ENCODE measurements at regions not wholly inside any gene's neighbourhood (a gene's known extent, or its start where the extent isn't known, plus 50 kb on each side); places are given as distances from the start of the nearest gene placed in this dataset.
"Not testable (repeated sequence)": the region's sequence is repeated elsewhere in the genome, so short reads cannot be mapped to it uniquely, and the experiment has no call there.

DNA sequence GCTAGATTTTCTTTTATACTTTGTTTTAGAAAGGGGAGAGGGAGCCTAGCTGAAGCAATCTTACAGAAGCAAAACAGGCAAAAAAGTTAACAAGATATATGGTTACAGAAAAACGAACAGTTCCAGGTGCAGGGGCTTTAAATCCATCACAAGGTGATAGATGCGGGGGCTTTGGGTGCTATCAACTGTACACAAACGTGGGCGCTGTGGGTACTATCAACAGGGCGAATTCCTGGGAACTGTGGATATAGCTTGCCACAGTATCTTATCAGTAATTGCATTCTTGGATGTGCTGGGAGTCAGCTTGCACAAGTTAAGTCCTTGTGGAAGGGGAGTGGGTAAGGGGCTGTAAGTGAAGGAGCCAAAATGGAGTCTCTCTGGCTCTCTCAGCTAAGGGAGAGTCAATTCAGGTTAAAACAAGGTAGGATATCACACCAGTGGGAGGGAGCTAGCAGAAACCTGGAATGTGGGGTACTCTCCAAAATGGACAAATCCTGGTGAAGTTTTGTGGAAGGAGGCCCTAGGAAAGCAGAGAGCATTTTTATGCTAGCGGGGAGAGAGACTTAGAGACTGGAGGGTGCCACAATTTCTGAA lies 325.8 kb upstream of the SPHKAP start:
- DNase-seq: no peak

DNA sequence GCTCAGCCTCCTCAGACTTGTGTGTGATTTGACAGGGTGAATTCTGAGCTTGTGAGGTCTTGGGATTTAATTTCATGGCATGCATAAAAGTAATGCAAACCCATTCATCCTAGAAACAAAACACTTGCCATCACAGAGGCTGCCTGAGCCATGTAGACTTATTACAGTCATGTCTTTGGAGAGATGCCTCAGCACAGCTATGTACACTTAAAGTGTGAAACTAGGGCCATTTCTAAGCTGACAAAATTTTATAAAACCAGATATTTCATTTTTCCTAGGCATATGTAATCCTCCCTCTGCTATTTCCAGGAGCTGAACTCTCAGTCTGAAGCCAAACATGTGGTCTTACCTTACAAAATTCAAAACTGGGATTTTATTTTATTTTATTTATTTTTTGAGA lies 322.2 kb upstream of the SPHKAP start:
- no peak for DNase-seq

DNA sequence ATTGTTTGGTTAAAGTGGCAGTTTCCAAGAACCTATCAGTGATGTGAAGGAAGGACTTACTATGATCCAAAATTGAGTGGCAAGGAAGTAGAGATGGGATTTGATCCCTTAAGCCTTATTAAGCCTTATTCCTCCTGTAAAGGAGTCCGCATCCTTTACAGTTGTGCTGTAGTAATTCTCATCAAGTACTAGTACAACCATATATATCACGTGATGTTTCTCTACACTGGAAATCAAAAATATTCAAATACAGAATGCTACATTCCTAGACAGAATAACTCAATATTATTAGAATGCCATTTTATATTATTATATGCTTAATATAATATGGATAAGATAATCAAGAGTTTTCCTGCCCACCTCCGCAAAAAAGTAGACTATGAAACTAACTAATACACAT lies 312.4 kb upstream of the SPHKAP start:
- no peak for DNase-seq

DNA sequence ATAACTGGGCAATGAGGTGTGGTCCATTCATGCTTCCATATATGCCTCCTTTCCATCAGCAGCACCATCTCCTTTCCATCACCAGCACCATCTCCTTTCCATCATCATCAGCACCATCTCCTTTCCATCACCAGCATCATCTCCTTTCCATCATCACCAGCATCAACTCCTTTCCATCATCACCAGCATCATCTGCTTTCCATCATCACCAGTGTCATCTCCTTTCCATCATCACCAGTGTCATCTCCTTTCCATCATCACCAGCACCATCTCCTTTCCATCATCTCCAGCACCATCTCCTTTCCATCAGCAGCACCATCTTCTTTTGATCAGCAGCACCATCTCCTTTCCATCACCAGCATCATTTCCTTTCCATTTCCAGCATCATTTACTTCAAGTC lies 297.5 kb upstream of the SPHKAP start:
- no peak for DNase-seq

DNA sequence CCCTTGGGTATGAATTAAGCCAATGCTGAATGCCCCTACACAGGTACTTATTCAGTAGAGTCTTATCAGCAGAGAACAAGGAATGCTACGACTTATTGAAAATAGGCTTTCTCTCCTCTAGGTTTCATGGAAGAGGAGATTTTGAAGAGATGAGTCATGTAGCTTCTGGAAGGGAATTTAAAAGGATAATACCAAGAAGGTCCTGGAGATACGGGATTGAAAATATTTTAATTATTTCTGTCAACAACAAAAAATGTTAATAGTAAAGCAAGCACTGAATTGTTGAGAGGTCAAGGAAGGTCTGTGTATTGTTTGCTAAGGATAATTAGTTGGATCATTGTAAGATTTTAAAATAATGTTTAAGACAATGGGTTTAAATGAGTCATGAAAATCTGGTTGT lies 293.0 kb upstream of the SPHKAP start:
- DNase-seq: no peak

DNA sequence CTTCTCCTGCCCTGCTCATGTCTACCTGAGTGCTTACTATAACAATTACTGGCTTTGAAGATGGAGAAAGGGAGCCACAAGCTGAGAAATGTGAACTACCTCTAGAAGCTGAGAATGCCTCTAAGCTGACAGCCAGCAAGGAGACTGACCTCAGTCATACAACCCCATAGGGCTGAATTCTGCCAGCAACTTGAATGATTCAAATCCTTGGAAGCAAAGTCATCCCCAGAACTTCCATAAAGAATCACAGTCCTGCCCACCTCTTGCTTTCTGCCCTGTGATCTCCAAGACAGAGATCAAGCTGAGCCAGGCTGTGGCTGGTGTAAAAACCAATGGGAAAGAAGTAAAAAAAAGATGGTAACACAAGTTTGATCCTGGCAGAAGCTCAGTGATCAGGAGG lies 288.2 kb upstream of the SPHKAP start:
- DNase-seq: no peak

DNA sequence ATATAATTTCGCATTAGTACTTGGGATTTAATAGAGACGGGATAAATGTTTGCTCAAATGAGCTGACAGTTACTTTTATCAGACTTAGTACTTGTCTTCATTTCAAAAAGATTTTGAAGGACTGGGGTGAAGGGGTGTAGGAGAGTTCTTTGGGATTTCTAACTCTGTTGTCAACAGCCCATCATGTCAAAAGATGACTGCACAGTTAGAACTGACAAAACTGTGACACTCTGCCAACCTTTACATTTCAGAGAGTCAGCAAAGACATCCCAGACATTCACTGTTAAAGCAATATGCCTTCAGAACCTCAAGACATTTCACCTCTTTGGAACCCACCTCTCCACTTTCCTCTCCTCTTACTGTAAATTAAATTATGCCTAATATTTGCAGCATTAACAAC lies 285.4 kb upstream of the SPHKAP start:
- DNase-seq: no peak

DNA sequence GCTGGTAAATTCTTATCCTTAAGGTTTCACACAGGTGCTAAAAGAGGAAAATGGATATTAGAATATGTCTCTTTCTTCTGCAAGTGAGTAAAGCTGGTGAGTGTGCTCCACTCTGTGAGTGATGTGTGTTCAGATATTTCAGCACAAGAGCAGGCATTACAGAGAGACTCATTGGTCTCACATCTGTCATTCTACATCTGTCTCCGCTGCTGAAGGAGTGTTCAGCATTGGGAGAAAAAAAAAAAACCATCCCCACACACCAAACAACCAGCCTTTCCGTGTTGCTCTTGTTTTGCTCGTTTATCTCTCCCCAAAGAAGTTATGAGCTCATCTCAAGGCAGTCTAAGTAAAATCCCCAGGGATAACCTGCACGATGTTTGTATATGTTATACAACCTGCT lies 283.9 kb upstream of the SPHKAP start:
- DNase-seq: no peak

DNA sequence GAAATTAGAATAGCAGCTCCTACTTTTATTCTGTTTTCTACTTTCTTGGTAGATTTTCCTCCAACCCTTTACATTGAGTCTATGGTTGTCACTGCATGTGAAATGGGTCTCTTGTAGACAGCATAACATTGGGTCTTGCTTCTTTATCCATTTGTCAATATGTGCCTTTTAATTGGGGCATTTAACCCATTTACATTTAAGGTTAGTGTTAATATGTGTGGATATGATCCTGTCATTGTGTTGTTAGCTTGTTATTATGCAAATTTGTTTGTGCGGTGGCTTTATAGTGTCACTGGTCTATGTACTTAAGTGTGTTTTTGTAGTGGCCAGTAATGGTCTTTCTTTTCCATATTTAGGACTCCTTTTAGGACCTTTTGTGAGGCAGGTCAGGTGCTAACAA lies 276.9 kb upstream of the SPHKAP start:
- DNase-seq: no peak

DNA sequence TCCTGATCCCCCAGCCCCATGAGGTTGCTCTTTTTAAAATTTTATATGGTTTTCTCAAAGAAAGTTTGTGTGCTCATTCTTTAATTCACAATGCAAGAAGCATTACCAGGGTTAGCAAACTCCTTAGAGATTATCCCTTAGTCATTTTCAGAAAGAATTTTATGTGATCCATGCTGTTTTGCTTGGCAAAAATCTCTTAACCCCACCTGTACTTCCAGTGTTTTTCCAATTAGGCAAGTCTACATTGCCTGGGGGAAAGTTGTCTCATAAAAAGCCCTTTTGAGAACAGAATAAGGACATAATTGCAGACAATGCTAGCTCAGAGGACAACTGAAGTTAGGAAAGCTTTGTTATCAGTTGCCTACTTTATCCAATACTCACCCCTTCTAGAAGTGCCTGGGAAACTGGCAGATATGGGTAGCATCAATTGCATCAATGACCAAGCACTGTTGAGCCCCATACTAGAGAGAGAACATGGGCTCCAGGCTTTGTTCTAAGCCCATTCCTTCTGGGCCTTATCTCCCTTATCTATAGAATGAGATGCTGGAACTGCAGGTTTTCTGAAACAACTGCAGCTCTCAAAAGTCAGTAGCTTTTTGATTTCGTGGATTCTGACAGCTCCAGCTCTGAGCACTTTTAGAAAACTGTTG lies 265.9 kb upstream of the SPHKAP start:
- no peak for DNase-seq

DNA sequence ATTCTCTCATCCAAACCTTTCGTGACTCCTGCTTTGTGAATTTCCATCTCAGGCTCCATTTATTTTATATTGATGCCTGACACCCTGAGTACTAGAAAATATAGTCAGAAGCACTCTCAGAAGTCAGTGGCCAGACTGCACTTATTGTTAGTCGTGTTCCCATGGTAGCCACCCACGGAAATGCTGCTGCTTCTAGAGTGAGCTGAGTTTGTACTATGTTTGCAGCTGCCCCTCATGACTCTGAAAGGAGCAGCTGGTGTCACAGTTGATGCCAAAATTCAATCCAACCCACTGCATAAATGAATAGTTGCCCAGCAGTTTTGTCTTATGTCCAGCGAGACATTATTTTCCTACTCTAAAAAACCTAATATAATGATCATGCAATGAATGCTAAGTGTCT lies 265.2 kb upstream of the SPHKAP start:
- DNase-seq: no peak

DNA sequence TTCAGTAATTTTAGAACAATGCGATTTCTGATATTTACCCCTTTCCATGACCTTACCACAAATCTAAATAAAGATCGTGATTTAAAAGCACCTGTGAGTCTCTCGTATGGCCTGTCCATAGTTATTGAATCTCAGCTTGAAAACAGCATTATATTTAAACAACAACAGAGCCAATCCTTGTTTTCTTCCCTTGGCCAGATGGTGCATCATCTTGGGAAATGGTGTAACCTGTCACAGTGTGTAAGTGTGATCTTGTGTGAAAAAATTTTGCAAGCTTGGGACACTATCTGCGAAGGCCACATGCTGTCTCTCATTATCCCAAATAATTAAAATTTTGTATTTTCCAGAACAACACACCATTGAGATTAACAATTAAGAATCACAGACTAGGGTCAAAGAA lies 262.7 kb upstream of the SPHKAP start:
- DNase-seq: no peak

DNA sequence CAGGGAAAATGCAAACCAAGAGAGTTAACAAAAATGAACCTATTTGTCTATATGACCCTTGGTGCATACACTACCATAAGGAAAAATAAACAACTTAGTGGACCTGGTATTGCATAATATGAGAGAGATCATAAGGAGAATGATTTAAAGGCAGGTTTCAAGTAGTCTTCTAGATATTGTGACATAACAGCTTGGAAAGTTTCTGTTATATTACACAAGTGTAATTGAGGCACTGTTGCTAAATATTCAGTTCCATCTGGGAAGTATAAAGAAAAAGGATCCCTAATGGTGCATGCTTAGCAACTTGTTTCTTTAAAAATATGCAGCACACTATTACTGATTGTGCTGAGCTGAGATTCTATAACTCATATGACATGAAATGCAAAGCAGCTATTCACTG lies 252.2 kb upstream of the SPHKAP start:
- DNase-seq: no peak

DNA sequence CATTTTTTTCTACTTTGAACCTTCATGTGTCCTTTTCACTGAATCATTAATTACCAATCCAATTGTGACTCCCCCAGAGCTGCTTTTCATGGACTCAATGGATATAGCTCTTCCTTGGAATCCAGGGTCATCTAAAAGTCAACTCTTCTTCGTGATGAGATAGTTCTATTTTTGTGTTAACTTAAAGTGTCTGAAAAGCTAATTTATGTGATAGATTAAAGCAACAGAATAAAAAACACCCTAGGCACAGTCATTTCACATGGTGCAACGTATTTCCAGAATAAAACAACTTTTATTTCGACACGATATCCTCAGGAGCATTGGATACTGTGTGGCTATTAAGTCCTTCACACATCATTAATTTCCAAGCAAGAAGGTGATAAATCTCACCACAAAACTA lies 250.6 kb upstream of the SPHKAP start:
- DNase-seq: no peak

DNA sequence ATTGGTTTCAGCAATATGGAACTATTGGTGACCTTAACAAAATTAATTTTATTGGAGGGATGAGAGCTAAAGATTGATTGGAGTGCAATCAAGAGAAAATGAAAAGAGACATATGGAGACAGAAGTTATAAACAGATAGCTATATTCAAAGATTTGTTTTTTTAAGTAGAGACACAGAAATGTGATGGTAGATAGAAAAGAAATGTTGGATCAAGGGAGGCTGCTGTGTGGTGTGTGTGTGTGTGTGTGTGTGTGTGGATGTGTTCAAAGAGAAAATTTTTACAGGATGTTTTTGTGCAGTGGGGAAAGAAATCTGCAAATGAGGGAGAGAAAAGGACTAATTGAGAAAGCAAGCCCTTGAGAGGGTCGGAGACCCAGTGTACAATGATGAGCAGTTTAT lies 249.5 kb upstream of the SPHKAP start:
- DNase-seq: no peak

DNA sequence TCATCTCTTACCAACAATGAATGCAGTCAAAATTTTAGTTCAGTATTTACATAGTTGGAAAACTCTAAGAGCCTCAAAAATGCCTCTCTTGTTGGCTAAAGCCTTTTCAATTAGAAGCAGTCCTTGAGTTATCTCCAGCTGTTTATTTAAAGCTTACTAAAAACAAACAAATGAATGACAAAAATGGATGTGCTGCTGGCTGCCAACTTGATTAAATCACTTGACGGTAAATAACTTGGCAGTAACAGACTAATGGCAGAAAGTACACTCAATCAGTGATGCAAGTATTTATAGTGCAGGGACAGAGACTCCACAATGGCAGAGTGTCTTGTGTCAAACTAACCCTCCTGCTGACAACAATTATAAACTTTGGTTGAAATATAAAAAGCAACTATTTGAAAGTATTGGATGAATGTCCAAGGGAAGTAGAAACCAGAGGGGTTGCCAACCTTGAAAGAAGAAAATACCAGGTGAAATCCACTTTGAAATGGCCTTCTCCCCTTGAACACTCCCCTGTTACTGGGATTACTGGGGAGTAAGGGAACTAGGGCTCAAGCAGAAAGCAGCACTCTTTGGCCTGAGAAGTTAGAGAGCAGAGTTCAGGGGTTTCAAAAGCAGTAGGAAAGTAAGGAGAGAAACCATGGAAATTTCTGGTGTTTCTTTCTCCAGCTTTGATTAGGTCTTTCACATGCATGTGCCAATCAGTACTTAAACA lies 245.2 kb upstream of the SPHKAP start:
- no peak for DNase-seq

DNA sequence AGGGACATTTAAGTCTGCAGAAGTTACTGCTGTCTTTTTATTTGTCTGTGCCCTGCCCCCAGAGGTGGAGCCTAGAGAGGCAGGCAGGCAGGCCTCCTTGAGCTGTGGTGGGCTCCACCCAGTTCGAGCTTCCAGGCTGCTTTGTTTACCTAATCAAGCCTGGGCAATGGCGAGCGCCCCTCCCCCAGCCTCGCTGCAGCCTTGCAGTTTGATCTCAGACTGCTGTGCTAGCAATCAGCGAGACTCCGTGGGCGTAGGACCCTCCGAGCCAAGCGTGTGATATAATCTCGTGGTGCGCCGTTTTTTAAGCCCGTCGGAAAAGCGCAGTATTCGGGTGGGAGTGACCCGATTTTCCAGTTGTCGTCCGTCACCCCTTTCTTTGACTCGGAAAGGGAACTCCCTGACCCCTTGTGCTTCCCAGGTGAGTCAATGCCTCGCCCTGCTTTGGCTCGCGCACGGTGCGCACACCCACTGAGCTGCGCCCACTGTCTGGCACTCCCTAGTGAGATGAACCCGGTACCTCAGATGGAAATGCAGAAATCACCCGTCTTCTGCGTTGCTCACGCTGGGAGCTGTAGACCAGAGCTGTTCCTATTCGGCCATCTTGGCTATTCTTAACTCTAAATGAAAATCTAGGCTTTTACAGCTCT lies 244.0 kb upstream of the SPHKAP start:
- not testable (repeated sequence) for DNase-seq

DNA sequence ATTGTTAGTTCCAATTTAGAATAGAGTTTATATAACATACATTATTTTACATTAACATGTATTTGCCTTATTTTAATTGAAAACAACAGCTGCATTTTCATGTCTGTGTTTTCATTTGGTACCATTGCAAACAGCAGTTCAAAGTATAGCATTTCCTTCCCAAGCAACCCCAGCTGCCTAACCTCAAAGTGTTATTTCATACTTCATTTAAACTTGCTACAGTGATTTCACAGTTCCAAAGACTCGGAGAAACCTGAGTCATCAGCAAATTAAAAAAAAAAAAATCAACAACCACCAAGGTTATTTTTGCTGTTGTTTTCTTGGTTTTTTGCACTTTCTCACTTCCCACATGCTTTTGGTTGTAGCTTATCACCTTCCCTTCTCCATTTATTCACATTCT lies 236.5 kb upstream of the SPHKAP start:
- DNase-seq: no peak

DNA sequence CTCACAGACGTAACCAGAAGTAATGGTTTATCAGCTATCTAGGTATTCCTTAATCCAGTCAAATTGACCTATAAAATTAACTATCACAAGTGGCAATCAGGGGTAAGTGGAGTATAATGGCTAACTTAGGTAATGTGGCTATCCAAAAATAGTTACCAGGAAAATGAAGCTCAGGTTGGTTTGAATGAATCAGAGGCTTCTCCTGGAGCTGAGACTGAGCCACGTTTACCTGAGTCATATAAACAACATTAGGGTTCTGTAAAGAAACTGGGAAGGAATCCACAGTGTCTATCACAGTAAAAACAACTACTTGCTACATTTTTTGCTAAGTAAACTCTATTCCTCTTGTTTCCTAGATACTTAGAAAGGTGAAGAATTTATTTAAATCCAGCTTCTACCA lies 236.0 kb upstream of the SPHKAP start:
- no peak for DNase-seq

DNA sequence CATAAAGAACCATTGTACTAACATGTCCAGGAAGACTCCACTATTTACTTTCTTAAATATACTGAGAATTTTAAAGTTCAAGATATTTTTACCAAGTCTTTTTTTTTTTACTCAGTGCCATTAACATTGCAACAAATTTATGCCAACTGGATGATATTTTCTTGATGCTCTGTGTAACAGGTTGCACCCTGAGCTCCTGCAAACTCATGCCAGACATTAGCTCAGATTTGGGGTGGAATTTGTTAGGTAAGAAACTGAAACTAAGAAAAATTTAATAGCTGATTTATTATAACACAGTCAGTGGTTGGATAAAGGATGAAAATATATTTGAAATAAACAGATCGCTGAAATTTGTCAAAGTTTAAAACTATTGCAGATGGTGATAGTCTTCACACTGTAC lies 228.6 kb upstream of the SPHKAP start:
- DNase-seq: no peak

DNA sequence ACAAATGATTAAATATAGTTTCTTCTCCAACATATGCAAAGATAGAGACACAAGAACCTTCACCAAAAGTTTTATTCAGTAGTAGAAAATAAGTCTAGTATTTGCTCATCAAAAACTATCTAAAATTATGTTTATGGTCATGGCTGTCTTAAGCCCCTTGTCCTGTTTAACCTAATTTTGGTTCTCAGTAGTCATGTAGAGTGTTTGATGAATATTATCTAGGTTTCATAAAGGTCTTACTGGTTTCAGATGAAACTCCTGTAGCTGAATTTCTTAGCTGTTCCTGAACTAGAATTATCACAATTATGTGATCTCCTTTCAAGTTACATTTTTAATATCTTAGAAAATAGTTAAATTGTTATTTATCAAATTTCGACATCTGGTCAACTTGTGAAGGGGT lies 228.0 kb upstream of the SPHKAP start:
- no peak for DNase-seq

DNA sequence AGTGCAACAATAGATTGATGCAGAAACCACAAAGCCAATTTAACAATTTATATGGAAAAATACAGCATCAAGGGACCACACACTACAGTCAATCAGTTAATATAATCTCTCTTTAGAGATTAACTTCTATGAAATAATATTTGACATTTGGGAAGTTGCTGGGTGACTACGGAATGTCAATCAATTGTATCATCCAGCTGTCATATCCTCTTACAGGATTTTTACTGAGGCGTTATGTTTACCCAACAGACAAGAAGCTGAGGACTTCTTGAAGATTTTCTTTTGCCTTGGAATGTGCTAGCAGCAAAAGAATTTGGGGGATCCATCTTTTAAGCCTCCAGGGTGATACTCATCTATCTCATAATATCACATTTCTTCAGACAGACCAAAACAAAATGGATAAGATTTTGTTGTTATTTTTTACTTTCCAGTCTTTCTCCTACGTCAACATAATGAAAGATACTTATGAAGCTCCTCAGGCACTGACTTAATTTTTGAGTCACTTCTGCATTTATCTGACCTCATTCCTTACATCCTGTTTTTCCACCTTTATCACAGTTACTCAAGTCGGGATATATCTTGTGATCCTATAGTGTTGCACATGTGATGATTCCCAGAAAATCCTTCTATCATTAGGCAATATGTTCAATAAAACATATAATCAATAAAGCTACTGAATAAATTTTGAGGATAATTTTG lies 227.2 kb upstream of the SPHKAP start:
- DNase-seq: peak in 1 of 2 experiments; percentile 29

DNA sequence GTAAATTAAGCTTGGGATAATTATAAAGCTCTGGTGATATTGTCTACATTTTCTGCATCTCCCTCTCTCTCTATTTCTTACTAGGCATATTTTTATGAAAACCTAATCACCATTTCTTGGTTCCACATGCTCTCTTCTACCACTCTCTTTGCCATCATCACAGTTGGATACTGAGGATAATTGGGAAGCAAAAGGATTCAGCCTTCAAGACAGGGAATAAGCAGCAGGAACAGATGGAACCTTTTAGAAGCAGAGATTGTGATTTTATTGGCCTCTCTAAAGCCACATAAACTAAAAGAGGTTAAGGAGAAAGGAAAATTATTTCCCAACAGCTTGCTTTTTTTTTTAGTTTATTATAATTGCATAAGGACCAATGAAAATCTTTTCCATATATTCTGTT lies 226.3 kb upstream of the SPHKAP start:
- DNase-seq: peak; percentile 4 to 56
